GM18951 (cell line): ENCODE measurements at regions not wholly inside any gene's neighbourhood (a gene's known extent, or its start where the extent isn't known, plus 50 kb on each side); places are given as distances from the start of the nearest gene placed in this dataset.
"Not testable (repeated sequence)": the region's sequence is repeated elsewhere in the genome, so short reads cannot be mapped to it uniquely, and the experiment has no call there.

Experiments used
- POLR2A ChIP-seq: IDR thresholded peaks from 4 replicates; pipeline ENCODE4 v1.6.1; 2011; ENCODE audit warnings: mild to moderate bottlenecking; ENCODE audit not compliant: insufficient read length, insufficient read depth; ENCODE audit errors: extremely low read depth
- in situ Hi-C: fragments of 300-500 bp; cut with MboI; formaldehyde crosslinking; loops from one replicate; pipeline ENCODE4 v1.12.0; 2022; ENCODE audit warnings: low sequenced_read_pairs, mixed read lengths, inconsistent platforms; ENCODE audit not compliant: unreplicated experiment

- in situ Hi-C loops = no loop called here
- no peak for TF ChIP-seq POLR2A
Observed at GRCh38 chr21:15199414-15200383, 134.9 kb upstream of the NRIP1 start.

GRCh38 chr21:15203740-15204139 lies 138.9 kb upstream of the NRIP1 start:
- in situ Hi-C loops = no loop called here
- TF ChIP-seq POLR2A = no peak

GRCh38 chr21:15204140-15204969 lies 139.6 kb upstream of the NRIP1 start:
- in situ Hi-C loops = no loop called here

GRCh38 chr21:15204970-15205286 lies 140.1 kb upstream of the NRIP1 start:
- no peak for TF ChIP-seq POLR2A
- in situ Hi-C loops = no loop called here

More at GRCh38 chr21:15204140-15204969, 139.6 kb upstream of the NRIP1 start:
- TF ChIP-seq POLR2A = no peak

GRCh38 chr21:15206514-15206913 lies 141.7 kb upstream of the NRIP1 start:
- TF ChIP-seq POLR2A = no peak
- in situ Hi-C loops = no loop called here

GRCh38 chr21:15207231-15207630 lies 142.4 kb upstream of the NRIP1 start:
- in situ Hi-C loops = no loop called here

GRCh38 chr21:15207635-15208370 lies 143.0 kb upstream of the NRIP1 start:
- in situ Hi-C loops = no loop called here
- TF ChIP-seq POLR2A = no peak

More at GRCh38 chr21:15207231-15207630, 142.4 kb upstream of the NRIP1 start:
- TF ChIP-seq POLR2A = no peak

- in situ Hi-C loops = no loop called here
- TF ChIP-seq POLR2A = no peak
Observed at GRCh38 chr21:15208786-15209185, 144.0 kb upstream of the NRIP1 start.

GRCh38 chr21:15209224-15209623 lies 144.4 kb upstream of the NRIP1 start:
- in situ Hi-C loops = no loop called here
- TF ChIP-seq POLR2A = no peak

- no peak for TF ChIP-seq POLR2A
- in situ Hi-C loops = no loop called here
Observed at GRCh38 chr21:15210235-15210678, 145.5 kb upstream of the NRIP1 start.

- TF ChIP-seq POLR2A = no peak
- in situ Hi-C loops = no loop called here
Observed at GRCh38 chr21:15211491-15212133, 146.8 kb upstream of the NRIP1 start.

GRCh38 chr21:15212206-15212605 lies 147.4 kb upstream of the NRIP1 start:
- TF ChIP-seq POLR2A = no peak
- in situ Hi-C loops = no loop called here

- in situ Hi-C loops = not testable (repeated sequence)
Observed at GRCh38 chr21:15218476-15218875, 153.7 kb upstream of the NRIP1 start.
